HCT116 (cell line): ENCODE measurements at regions not wholly inside any gene's neighbourhood (a gene's known extent, or its start where the extent isn't known, plus 50 kb on each side); places are given as distances from the start of the nearest gene placed in this dataset.

ENCODE experiments used
- ATAC-seq: fragments of 200-7000 bp; cut with Tn5 transposase; 2 replicates; pipeline ENCODE4 v1.9.1; 2020; ENCODE audit warnings: mild to moderate bottlenecking, moderate library complexity
- BruUV-seq: library from RNA; stranded (reverse); fragments of 400-500 nt; replicated peaks from 2 replicates; lab custom pipeline; 2021; lab: Mats Ljungman, UMichigan
- CTCF ChIA-PET: fragments of 300-600 bp; sonication (Branson Sonifier 250); formaldehyde crosslinking; loops from one replicate; lab custom pipeline; 2021; ENCODE audit warnings: antibody characterized with exemption; lab: Charles Lee
- POLR2A ChIA-PET: fragments of 300-600, 350-600 bp; sonication (Branson Sonifier 250); formaldehyde crosslinking; loops from one replicate; lab custom pipeline; 2021; ENCODE audit warnings: antibody characterized with exemption; lab: Charles Lee
- RAD21 ChIA-PET, 2 experiments: fragments of 300-600 bp; sonication (Branson Sonifier 250); formaldehyde crosslinking; loops; one replicate each; lab custom pipeline; 2023; ENCODE audit warnings: low total read pairs in 2 of 2; ENCODE audit not compliant: uncharacterized antibody in 2 of 2, unreplicated experiment in 2 of 2, low non-redundant PET in 1 of 2; lab: Charles Lee
- DNase-seq: peaks from one replicate; pipeline ENCODE4 v3.0.0-alpha.2; 2010; ENCODE audit warnings: low read depth, low spot score
- H2AFZ ChIP-seq: fragments of 200-600 bp; shearing (Covaris generic), sonication (generic); 2 replicates; pipeline ENCODE4 v1.6.1; 2017; ENCODE audit warnings: low read depth, mixed run types, mixed read lengths, antibody characterized with exemption, low read length; ENCODE audit not compliant: poor library complexity, severe bottlenecking
- H3K27ac ChIP-seq: 2 replicates; pipeline ENCODE4 v1.5.1; 2012; ENCODE audit warnings: low read depth, low read length
- H3K27me3 ChIP-seq: fragments of 200-600 bp; sonication (generic); 2 replicates; pipeline ENCODE4 v1.6.1; 2016; ENCODE audit warnings: mixed run types, low read length, mixed read lengths; ENCODE audit not compliant: insufficient read depth
- H3K36me3 ChIP-seq, 2 experiments: fragments of 200-500 bp in 1 of 2; fragments of 200-600 bp in 1 of 2; sonication (Bioruptor generic) in 1 of 2; sonication (generic) in 1 of 2; 2 replicates each; pipeline versions ENCODE4 v1.5.1 to v1.6.1; 2014 to 2016; ENCODE audit warnings: low read length in 2 of 2, inconsistent platforms in 1 of 2, mixed read lengths in 1 of 2, mixed run types in 1 of 2; ENCODE audit not compliant: insufficient read depth in 2 of 2, control insufficient read depth in 1 of 2
- H3K4me1 ChIP-seq, 2 experiments: fragments of 200-600 bp in 1 of 2; sonication (generic) in 1 of 2; 2 replicates each; pipeline versions ENCODE4 v1.5.1 to v1.6.1; 2012 to 2017; ENCODE audit warnings: low read length in 2 of 2, inconsistent platforms in 1 of 2, mild to moderate bottlenecking in 1 of 2, mixed read lengths in 1 of 2, mixed run types in 1 of 2, moderate library complexity in 1 of 2; ENCODE audit not compliant: insufficient read depth in 2 of 2, control insufficient read depth in 1 of 2
- H3K4me2 ChIP-seq: fragments of 200-600 bp; sonication (generic); 2 replicates; pipeline ENCODE4 v1.6.1; 2017; ENCODE audit warnings: mixed run types, low read length, mixed read lengths
- H3K4me3 ChIP-seq, 2 experiments: fragments of 200-600 bp in 1 of 2; sonication (generic) in 1 of 2; replicated peaks in 1 of 2; 2 replicates each; pipeline ENCODE4 v1.5.1; 2011 to 2016; ENCODE audit warnings: low read length in 2 of 2, control low read depth in 1 of 2, low read depth in 1 of 2, mild to moderate bottlenecking in 1 of 2, mixed read lengths in 1 of 2, mixed run types in 1 of 2
- H3K79me2 ChIP-seq: fragments of 200-600 bp; sonication (generic); 2 replicates; pipeline ENCODE4 v1.6.1; 2017; ENCODE audit warnings: mild to moderate bottlenecking, mixed run types, low read length, moderate library complexity, mixed read lengths; ENCODE audit not compliant: insufficient read depth
- H3K9ac ChIP-seq: fragments of 200-600 bp; sonication (generic); 2 replicates; pipeline ENCODE4 v1.6.1; 2016; ENCODE audit warnings: low read length, mixed read lengths
- H3K9me2 ChIP-seq: fragments of 200-600 bp; sonication (generic), shearing (Covaris generic); 2 replicates; pipeline ENCODE4 v1.6.1; 2017; ENCODE audit warnings: mixed run types, mild to moderate bottlenecking, moderate library complexity; ENCODE audit not compliant: insufficient read depth
- H3K9me3 ChIP-seq, 2 experiments: fragments of 200-500 bp in 1 of 2; fragments of 200-600 bp in 1 of 2; sonication (Bioruptor generic) in 1 of 2; sonication (generic) in 1 of 2; 2 replicates each; pipeline ENCODE4 v1.6.1; 2014 to 2017; ENCODE audit warnings: low read length in 2 of 2, mixed read lengths in 2 of 2, inconsistent platforms in 1 of 2, low read depth in 1 of 2, mild to moderate bottlenecking in 1 of 2, mixed run types in 1 of 2, moderate library complexity in 1 of 2; ENCODE audit not compliant: control insufficient read depth in 1 of 2, insufficient read depth in 1 of 2
- H4K20me1 ChIP-seq: fragments of 200-600 bp; sonication (generic), shearing (Covaris generic); 2 replicates; pipeline ENCODE4 v1.6.1; 2017; ENCODE audit warnings: mixed run types, mild to moderate bottlenecking, moderate library complexity; ENCODE audit not compliant: insufficient read depth
- CEBPB ChIP-seq: IDR thresholded peaks from 2 replicates; pipeline ENCODE4 v1.6.1; 2012; ENCODE audit warnings: low read depth
- CTCF ChIP-seq, 3 experiments: fragments of 200-600 bp in 1 of 3; sonication (generic) in 1 of 3; IDR thresholded peaks in 2 of 3; conservative IDR thresholded peaks in 1 of 3; 2 replicates each; pipeline ENCODE4 v1.5.1; 2012 to 2017; ENCODE audit warnings: low read depth in 2 of 3, low read length in 2 of 3, antibody characterized with exemption in 1 of 3, borderline replicate concordance in 1 of 3, control low read depth in 1 of 3, mild to moderate bottlenecking in 1 of 3, mixed read lengths in 1 of 3, mixed run types in 1 of 3, moderate library complexity in 1 of 3; ENCODE audit not compliant: insufficient read depth in 1 of 3
- EGR1 ChIP-seq: IDR thresholded peaks from 2 replicates; pipeline ENCODE4 v1.6.1; 2012; ENCODE audit warnings: low read depth
- EZH2 ChIP-seq: fragments of 200-600 bp; sonication (generic); IDR thresholded peaks from 2 replicates; pipeline ENCODE4 v1.6.1; 2017; ENCODE audit warnings: antibody characterized with exemption, mixed run types
- EZH2phosphoT487 ChIP-seq: fragments of 200-600 bp; IDR thresholded peaks from 2 replicates; pipeline ENCODE4 v1.6.1; 2018; ENCODE audit warnings: antibody characterized with exemption, borderline replicate concordance
- JUND ChIP-seq: IDR thresholded peaks from 2 replicates; pipeline ENCODE4 v1.6.1; 2012
- POLR2A ChIP-seq: IDR thresholded peaks from 2 replicates; pipeline ENCODE4 v1.7.0; 2011; ENCODE audit warnings: borderline replicate concordance; ENCODE audit not compliant: insufficient read depth, insufficient read length; ENCODE audit errors: extremely low read depth
- SIN3A ChIP-seq: IDR thresholded peaks from 2 replicates; pipeline ENCODE4 v1.6.1; 2012; ENCODE audit warnings: low read depth
- SP1 ChIP-seq: IDR thresholded peaks from 2 replicates; pipeline ENCODE4 v1.6.1; 2012; ENCODE audit warnings: low read depth
- SRF ChIP-seq: IDR thresholded peaks from 2 replicates; pipeline ENCODE4 v1.6.1; 2012; ENCODE audit warnings: low read depth
- TCF7L2 ChIP-seq: IDR thresholded peaks from 2 replicates; pipeline ENCODE4 v1.7.0; 2011; ENCODE audit warnings: borderline replicate concordance, inconsistent platforms; ENCODE audit not compliant: insufficient read depth, insufficient read length; ENCODE audit errors: extremely low read depth
- ZFX ChIP-seq: fragments of 450-650 bp; IDR thresholded peaks from 2 replicates; pipeline ENCODE4 v1.6.1; 2017
- intact Hi-C: fragments of 100-400 bp; cut with micrococcal nuclease; formaldehyde crosslinking; loops from 2 replicates; pipeline ENCODE4 v1.10.0; 2022
- TF ChIP-seq, protein P1 (sequence below): IDR thresholded peaks from 2 replicates; pipeline ENCODE4 v1.6.1; 2011; ENCODE audit warnings: mild to moderate bottlenecking, low read length, moderate library complexity; ENCODE audit not compliant: insufficient replicate concordance; ENCODE audit errors: extremely low read depth
- TF ChIP-seq, protein P2 (sequence below): IDR thresholded peaks from 2 replicates; pipeline ENCODE4 v1.6.1; 2012

DNA sequence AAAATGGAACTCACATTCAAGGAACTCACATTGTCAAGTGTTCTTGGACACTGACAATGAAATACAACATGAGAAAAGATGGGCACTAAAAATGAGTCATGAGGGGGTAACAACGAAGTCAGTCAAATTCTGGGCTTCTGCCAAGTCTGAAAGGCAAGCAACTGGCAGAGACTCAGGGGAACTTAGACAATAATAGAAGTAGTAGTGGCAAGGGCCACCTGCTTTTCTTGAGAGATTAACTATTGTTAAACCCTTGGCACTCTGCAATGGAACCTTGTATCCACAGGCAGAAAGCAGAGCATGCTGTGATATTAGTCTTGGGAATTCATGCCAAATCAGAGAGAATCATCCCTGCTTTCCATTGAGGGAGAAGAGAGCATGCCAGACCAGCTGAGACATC, 382.6 kb upstream of the CDH2 start:
- H3K4me2 ChIP-seq = no peak overlapping the region
- no peak for TF ChIP-seq ZFX
- no peaks in the 10 kb centered on the region for H3K27me3 ChIP-seq
- BruUV-seq = no TSS peak
- no peak overlapping the region for H3K27ac ChIP-seq
- DNase-seq (no peak), ATAC-seq (no peak)
- no peaks in the 10 kb centered on the region for H3K9me2 ChIP-seq
- ChIA-PET POLR2A (no interaction called here), RAD21 (no interaction called here), CTCF (no interaction called here)
- H3K79me2 ChIP-seq = no peaks in the 10 kb centered on the region
- H3K9me3 ChIP-seq = peaks cover 0 to 7% of the 10 kb centered on the region in 2 experiments; a peak in 1 of 4 replicates
- no peak overlapping the region for H3K4me3 ChIP-seq
- H2AFZ ChIP-seq = no peak overlapping the region
- no peaks in the 10 kb centered on the region for H3K4me1 ChIP-seq
- no peak overlapping the region for H3K9ac ChIP-seq
- intact Hi-C loops = no loop called here
- H3K36me3 ChIP-seq = no peaks in the 10 kb centered on the region
- no peaks in the 10 kb centered on the region for H4K20me1 ChIP-seq

DNA sequence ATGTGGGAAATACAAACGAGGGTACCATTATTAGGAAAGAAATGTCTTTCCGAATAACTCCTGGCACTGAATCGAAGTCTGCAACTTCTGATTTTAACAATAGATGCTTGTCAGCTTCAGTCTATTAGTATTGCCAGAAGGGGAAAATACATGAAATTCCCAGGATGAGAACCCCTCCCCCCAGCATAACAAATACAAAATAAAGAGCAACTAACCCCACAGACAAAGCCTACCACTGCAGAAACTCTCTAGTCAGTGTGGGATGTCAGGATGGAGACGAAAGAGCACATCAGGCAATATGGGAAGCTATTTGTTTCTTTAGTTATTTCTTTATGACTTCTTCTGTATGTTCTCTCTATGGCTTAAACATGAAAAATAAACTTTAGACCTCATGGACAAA, 365.0 kb upstream of the CDH2 start:
- Histone ChIP-seq H3K9me3 (no peaks in the 10 kb centered on the region; a peak in 1 of 4 replicates), H3K36me3 (no peaks in the 10 kb centered on the region), H2AFZ (no peak overlapping the region), H3K4me3 (no peak overlapping the region), H3K27me3 (no peaks in the 10 kb centered on the region), H3K4me1 (no peaks in the 10 kb centered on the region), H3K9ac (no peak overlapping the region)
- BruUV-seq = no TSS peak
- intact Hi-C loops = loop anchor here (10.0 kb wide), 1 partner anchor 63 kb away; no protein-coding TSS in a partner anchor
- ChIA-PET POLR2A (no interaction called here), CTCF (no interaction called here)
- no peak for ATAC-seq
- no peak for TF ChIP-seq EZH2phosphoT487
- TF ChIP-seq CTCF (IDR thresholded peaks at IDR 0.05 in 2 of 3, conservative IDR thresholded peaks at IDR 0.05 in 1 of 3; ENCODE audit: borderline replicate concordance in 1 of 3, insufficient read depth in 1 of 3, low read depth in 2 of 3, low read length in 2 of 3) = no peak
- TF ChIP-seq, protein P1, sequence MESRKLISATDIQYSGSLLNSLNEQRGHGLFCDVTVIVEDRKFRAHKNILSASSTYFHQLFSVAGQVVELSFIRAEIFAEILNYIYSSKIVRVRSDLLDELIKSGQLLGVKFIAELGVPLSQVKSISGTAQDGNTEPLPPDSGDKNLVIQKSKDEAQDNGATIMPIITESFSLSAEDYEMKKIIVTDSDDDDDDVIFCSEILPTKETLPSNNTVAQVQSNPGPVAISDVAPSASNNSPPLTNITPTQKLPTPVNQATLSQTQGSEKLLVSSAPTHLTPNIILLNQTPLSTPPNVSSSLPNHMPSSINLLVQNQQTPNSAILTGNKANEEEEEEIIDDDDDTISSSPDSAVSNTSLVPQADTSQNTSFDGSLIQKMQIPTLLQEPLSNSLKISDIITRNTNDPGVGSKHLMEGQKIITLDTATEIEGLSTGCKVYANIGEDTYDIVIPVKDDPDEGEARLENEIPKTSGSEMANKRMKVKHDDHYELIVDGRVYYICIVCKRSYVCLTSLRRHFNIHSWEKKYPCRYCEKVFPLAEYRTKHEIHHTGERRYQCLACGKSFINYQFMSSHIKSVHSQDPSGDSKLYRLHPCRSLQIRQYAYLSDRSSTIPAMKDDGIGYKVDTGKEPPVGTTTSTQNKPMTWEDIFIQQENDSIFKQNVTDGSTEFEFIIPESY = no peak
- no peak for TF ChIP-seq SP1
- no peak for TF ChIP-seq POLR2A
- TF ChIP-seq EGR1 = no peak
- TF ChIP-seq JUND = no peak
- no peak for TF ChIP-seq SRF
- TF ChIP-seq, protein P2, sequence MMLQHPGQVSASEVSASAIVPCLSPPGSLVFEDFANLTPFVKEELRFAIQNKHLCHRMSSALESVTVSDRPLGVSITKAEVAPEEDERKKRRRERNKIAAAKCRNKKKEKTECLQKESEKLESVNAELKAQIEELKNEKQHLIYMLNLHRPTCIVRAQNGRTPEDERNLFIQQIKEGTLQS = no peak
- TF ChIP-seq CEBPB = no peak
- TF ChIP-seq ZFX = no peak
- TF ChIP-seq SIN3A = no peak
- no peak for TF ChIP-seq TCF7L2
- no peak for TF ChIP-seq EZH2
- TF ChIP-seq, all 23 proteins: peak for 0
- no peaks in the 10 kb centered on the region for H4K20me1 ChIP-seq
- DNase-seq = no peak
- RAD21 ChIA-PET = no interaction called here
- no peak overlapping the region for H3K27ac ChIP-seq
- no peak overlapping the region for H3K4me2 ChIP-seq
- no peaks in the 10 kb centered on the region for H3K9me2 ChIP-seq
- H3K79me2 ChIP-seq = no peaks in the 10 kb centered on the region
